Spinal cord (tissue), 9 donors: ENCODE measurements at regions not wholly inside any gene's neighbourhood (a gene's known extent, or its start where the extent isn't known, plus 50 kb on each side); places are given as distances from the start of the nearest gene placed in this dataset.

Experiments
- DNase-seq, 6 donors: peaks; one replicate each; pipeline versions ENCODE4 v3.0.0 to v3.0.0-alpha.2; 2013 to 2015; ENCODE audit warnings: low spot score in 6 of 6, low read depth in 4 of 6
- H3K27ac ChIP-seq: one replicate; pipeline ENCODE4 v1.5.1; 2013; ENCODE audit warnings: low read depth, low read length, control low read depth
- H3K27me3 ChIP-seq: one replicate; pipeline ENCODE4 v1.6.1; 2013; ENCODE audit warnings: low read length; ENCODE audit not compliant: control insufficient read depth, insufficient read depth
- H3K36me3 ChIP-seq: one replicate; pipeline ENCODE4 v1.6.1; 2013; ENCODE audit warnings: low read length; ENCODE audit not compliant: control insufficient read depth, insufficient read depth
- H3K4me1 ChIP-seq: one replicate; pipeline ENCODE4 v1.6.1; 2013; ENCODE audit warnings: low read length; ENCODE audit not compliant: control insufficient read depth, insufficient read depth
- H3K4me3 ChIP-seq: one replicate; pipeline ENCODE4 v1.5.1; 2013; ENCODE audit warnings: low read depth, low read length, control low read depth
- H3K9me3 ChIP-seq: one replicate; pipeline ENCODE4 v1.6.1; 2013; ENCODE audit warnings: low read length; ENCODE audit not compliant: control insufficient read depth, insufficient read depth
- WGBS: methylation state at CpG from one replicate; pipeline ENCODE4 v1.1.5; 2013; ENCODE audit warnings: missing lambda C conversion rate; ENCODE audit not compliant: insufficient coverage; 5-methylcytosine and 5-hydroxymethylcytosine counted together
- donor health status: healthy.

DNA sequence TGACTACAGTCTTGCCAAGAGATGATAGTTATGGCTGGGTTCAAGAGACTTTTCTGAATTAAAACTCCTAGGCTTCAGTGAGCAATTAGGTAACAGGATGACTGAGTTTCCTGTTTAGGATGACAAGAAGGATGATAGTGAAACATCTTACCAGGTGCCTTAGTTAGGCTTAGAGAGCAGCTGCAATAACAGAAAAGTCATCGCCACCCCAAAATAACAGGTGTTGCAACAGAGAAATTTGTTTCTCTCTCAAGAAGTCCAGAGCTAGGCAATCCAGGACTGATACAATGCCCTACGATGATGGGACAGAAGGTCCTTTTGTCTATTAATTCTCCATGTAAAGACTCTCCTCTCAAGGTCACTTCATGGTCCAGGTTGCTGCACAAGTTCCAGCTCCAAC is 361.8 kb downstream of the CAAP1 start:
- Histone ChIP-seq H3K4me1 (no peaks in the 10 kb centered on the region), H3K9me3 (no peaks in the 10 kb centered on the region), H3K27me3 (no peaks in the 10 kb centered on the region), H3K4me3 (no peak overlapping the region), H3K27ac (no peak overlapping the region), H3K36me3 (no peaks in the 10 kb centered on the region)
- no peak for DNase-seq
- WGBS, result 100% methylated on average over 1 of the region's 2 CpGs

DNA sequence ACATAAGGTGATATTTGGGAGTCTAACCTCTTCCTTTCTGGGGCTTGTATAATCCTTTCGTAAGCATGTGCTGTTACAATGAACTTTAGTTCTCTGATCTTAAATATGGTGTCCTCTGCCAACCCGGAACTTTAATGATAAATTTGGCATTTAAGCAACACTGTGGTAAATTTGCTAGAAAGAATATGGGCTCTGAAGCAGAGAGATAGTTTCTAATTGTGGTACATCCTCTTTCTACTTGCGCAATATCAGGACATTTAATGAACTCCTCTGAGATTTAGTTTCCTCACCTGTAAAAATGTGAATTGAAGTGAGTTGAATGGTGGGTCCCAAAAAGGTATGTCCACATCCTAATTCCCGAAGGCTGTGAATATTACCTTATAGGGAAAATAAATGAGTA is 364.7 kb downstream of the CAAP1 start:
- no peak for DNase-seq
- Histone ChIP-seq H3K9me3 (no peaks in the 10 kb centered on the region), H3K4me1 (peaks cover 3% of the 10 kb centered on the region), H3K4me3 (no peak overlapping the region), H3K27me3 (no peaks in the 10 kb centered on the region), H3K27ac (no peak overlapping the region), H3K36me3 (no peaks in the 10 kb centered on the region)
- WGBS, result 88% methylated on average over 1 of the region's 4 CpGs

- Histone ChIP-seq H3K4me3 (no peak overlapping the region), H3K27me3 (no peaks in the 10 kb centered on the region), H3K4me1 (peaks cover 3% of the 10 kb centered on the region), H3K27ac (peak overlapping the region; percentile 57), H3K9me3 (no peaks in the 10 kb centered on the region), H3K36me3 (no peaks in the 10 kb centered on the region)
- DNase-seq, result peak; percentile 63 to 92 (median 74)
- WGBS, result no CpG with 5 or more reads among the region's 1 CpG
Measured at GRCh38 chr9:26524267-26524666, 368.3 kb downstream of the CAAP1 start.

DNA sequence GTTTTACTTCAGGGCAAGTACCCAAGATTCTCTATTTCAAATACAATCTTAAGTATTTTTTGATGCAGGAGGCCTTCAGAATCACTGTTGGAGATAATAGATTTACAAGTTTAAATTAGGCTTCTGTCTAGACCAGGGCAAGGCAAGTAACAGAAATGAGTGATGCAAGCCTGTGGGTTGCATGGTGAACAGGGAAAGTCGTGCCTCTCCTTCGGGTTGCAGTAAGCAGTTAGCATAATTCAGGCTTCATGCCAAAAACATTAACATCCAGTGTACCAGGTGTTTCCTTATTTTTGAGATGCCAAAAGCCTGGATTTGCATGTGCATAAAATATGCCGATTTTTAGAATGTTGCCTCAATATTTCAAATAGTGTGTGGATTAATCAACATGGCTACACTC is 369.0 kb downstream of the CAAP1 start:
- Histone ChIP-seq H3K36me3 (no peaks in the 10 kb centered on the region), H3K4me3 (no peak overlapping the region), H3K4me1 (peaks cover 3% of the 10 kb centered on the region), H3K27ac (no peak overlapping the region), H3K9me3 (no peaks in the 10 kb centered on the region), H3K27me3 (no peaks in the 10 kb centered on the region)
- DNase-seq, result peak in 2 of 6 donors; percentile 42 to 56
- WGBS, result no CpG with 5 or more reads among the region's 3 CpGs

- Histone ChIP-seq H3K9me3 (no peaks in the 10 kb centered on the region), H3K36me3 (no peaks in the 10 kb centered on the region), H3K27me3 (no peaks in the 10 kb centered on the region), H3K27ac (no peak overlapping the region), H3K4me3 (no peak overlapping the region), H3K4me1 (peaks cover 3% of the 10 kb centered on the region)
- DNase-seq, result no peak
- WGBS, result no CpG with 5 or more reads among the region's 1 CpG
Measured at GRCh38 chr9:26520141-26520540, 372.5 kb downstream of the CAAP1 start.

DNA sequence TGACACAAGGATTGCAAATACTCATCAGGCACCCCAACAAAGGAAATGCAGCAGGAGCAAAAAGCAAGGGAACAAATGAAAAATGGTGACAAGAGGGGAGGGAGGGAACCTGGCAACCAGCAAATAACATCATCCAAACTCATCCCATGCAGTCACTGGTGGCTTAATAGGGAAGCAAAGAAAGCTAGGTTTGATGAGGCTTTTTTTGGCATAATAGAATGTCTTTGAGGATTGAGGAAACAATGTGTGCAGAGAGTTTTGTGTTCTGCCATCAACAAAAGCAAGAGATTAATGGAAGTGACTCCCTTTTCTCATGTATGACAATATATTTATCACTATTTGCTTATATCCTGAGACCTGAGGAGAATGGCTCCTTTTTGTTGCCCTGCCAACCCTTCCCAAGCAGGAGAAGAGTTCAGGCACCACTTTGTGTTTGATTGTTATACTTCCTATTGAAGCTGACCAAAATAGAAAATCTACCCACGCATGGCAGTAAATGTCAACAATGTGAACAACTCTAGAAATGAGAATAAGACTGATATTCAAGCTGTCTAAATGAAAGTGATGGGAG is 375.7 kb downstream of the CAAP1 start:
- H3K4me1 ChIP-seq, result no peaks in the 10 kb centered on the region
- H3K27me3 ChIP-seq, result no peaks in the 10 kb centered on the region
- no CpG with 5 or more reads among the region's 1 CpG for WGBS
- DNase-seq, result peak in 2 of 6 donors; percentile 32 to 53
- no peak overlapping the region for H3K4me3 ChIP-seq
- H3K9me3 ChIP-seq, result no peaks in the 10 kb centered on the region
- H3K27ac ChIP-seq, result no peak overlapping the region
- H3K36me3 ChIP-seq, result no peaks in the 10 kb centered on the region

GRCh38 chr9:26513730-26514129 is 378.9 kb downstream of the CAAP1 start:
- H3K36me3 ChIP-seq, result no peaks in the 10 kb centered on the region
- no peaks in the 10 kb centered on the region for H3K9me3 ChIP-seq
- H3K27ac ChIP-seq, result no peak overlapping the region
- 70% methylated on average over 3 of the region's 4 CpGs for WGBS
- no peaks in the 10 kb centered on the region for H3K27me3 ChIP-seq
- no peaks in the 10 kb centered on the region for H3K4me1 ChIP-seq
- no peak overlapping the region for H3K4me3 ChIP-seq
- peak in 1 of 6 donors; percentile 22 for DNase-seq

DNA sequence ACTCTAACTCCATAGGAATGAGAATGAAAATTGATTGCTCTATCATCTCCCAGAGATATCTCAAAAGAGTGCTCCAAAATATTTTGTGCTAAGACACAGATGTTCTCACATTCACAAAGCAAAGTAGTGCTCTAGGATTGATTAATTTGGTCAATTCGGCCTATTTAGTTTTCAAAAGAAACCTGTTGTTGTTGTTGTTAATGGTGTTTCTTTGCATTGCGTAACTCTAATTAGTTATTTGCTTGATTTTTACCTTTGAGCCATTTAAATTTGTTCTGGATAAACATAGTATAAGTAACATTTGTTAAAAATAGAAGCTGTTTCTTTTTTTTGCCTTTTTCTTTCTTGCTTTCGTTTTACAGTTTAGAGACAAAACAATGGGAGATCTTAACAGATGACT is 382.5 kb downstream of the CAAP1 start:
- no peak for DNase-seq
- H3K4me1 ChIP-seq, result no peaks in the 10 kb centered on the region
- H3K4me3 ChIP-seq, result no peak overlapping the region
- H3K27me3 ChIP-seq, result no peaks in the 10 kb centered on the region
- no CpG with 5 or more reads among the region's 3 CpGs for WGBS
- no peaks in the 10 kb centered on the region for H3K36me3 ChIP-seq
- H3K27ac ChIP-seq, result no peak overlapping the region
- no peaks in the 10 kb centered on the region for H3K9me3 ChIP-seq

- Histone ChIP-seq H3K27me3 (no peaks in the 10 kb centered on the region), H3K4me1 (no peaks in the 10 kb centered on the region), H3K9me3 (no peaks in the 10 kb centered on the region), H3K36me3 (no peaks in the 10 kb centered on the region), H3K4me3 (no peak overlapping the region), H3K27ac (no peak overlapping the region)
- no peak for DNase-seq
- 80% methylated on average over 1 of the region's 3 CpGs for WGBS
Measured at GRCh38 chr9:26508897-26509296, 383.7 kb downstream of the CAAP1 start.

DNA sequence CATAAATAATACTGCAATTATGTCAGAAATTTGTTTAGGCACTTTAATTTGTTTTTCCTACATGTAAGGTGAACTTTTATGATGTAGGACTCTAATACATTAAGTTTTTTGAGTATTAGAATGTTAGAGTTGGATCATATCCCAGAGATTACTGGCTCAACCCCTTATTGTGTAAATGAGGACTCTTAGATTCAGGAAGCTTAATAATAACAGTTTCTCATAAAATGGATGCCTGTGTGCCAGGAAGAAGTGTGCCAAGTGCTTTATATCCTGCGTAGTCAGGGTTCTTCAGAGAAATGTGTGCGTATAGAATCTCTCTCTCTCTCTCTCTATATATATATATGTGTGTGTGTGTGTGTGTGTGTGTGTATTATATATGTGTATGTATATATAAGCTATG is 388.5 kb downstream of the CAAP1 start:
- Histone ChIP-seq H3K27me3 (no peaks in the 10 kb centered on the region), H3K36me3 (no peaks in the 10 kb centered on the region), H3K4me1 (no peaks in the 10 kb centered on the region), H3K27ac (no peak overlapping the region), H3K4me3 (no peak overlapping the region), H3K9me3 (no peaks in the 10 kb centered on the region)
- WGBS, result no CpG with 5 or more reads among the region's 2 CpGs
- no peak for DNase-seq
